Loucy (cell line): ENCODE measurements at regions not wholly inside any gene's neighbourhood (a gene's known extent, or its start where the extent isn't known, plus 50 kb on each side); places are given as distances from the start of the nearest gene placed in this dataset.

ENCODE experiments used
- CTCF ChIP-seq: fragments of 200-600 bp; sonication (generic); conservative IDR thresholded peaks from 2 replicates; pipeline ENCODE4 v1.5.1; 2014; ENCODE audit warnings: mild to moderate bottlenecking, antibody characterized with exemption, low read length
- EZH2phosphoT487 ChIP-seq: fragments of 200-600 bp; IDR thresholded peaks from 2 replicates; pipeline ENCODE4 v1.6.1; 2018; ENCODE audit warnings: antibody characterized with exemption, mild to moderate bottlenecking, moderate library complexity, borderline replicate concordance

GRCh38 chr1:218670875-218671274 is 325.7 kb downstream of the TGFB2 start:
- TF ChIP-seq CTCF: no peak
- no peak for TF ChIP-seq EZH2phosphoT487
